ENCODE measurements at regions not wholly inside any gene's neighbourhood (a gene's known extent, or its start where the extent isn't known, plus 50 kb on each side); places are given as distances from the start of the nearest gene placed in this dataset.

DNA sequence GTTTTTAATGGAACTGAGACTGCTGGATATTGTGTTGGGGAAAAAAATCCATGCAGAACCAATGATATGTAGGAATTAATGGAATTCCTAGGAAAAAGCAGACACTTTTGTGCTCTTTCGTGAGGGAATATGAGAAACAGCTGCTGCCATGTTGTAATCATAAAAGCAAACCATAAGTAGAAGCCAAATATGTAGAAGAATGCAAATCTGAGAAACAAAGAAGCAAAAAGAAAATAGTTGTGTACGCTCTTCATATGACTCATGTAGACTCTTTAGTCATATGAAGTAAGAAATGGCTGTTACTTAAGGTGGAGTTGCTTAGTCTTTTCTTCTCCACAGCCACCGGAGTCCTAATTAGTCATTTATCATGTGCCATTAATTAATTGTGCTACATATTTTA, 298.6 kb upstream of the ZNF717 start:
- TF ChIP-seq POLR2A (IDR thresholded peaks at IDR 0.05) = no peak
- TF ChIP-seq, protein P1, sequence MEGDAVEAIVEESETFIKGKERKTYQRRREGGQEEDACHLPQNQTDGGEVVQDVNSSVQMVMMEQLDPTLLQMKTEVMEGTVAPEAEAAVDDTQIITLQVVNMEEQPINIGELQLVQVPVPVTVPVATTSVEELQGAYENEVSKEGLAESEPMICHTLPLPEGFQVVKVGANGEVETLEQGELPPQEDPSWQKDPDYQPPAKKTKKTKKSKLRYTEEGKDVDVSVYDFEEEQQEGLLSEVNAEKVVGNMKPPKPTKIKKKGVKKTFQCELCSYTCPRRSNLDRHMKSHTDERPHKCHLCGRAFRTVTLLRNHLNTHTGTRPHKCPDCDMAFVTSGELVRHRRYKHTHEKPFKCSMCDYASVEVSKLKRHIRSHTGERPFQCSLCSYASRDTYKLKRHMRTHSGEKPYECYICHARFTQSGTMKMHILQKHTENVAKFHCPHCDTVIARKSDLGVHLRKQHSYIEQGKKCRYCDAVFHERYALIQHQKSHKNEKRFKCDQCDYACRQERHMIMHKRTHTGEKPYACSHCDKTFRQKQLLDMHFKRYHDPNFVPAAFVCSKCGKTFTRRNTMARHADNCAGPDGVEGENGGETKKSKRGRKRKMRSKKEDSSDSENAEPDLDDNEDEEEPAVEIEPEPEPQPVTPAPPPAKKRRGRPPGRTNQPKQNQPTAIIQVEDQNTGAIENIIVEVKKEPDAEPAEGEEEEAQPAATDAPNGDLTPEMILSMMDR (IDR thresholded peaks at IDR 0.05) = no peak
